ACHN (cell line): ENCODE measurements at regions not wholly inside any gene's neighbourhood (a gene's known extent, or its start where the extent isn't known, plus 50 kb on each side); places are given as distances from the start of the nearest gene placed in this dataset.

Source experiments
- DNase-seq: peaks from one replicate; pipeline ENCODE4 v3.0.0-alpha.2; 2015
- in situ Hi-C: cut with HindIII; loops from 2 replicates; pipeline ENCODE4 v1.10.0; 2017; ENCODE audit warnings: low sequenced_read_pairs, low pct_ligation_motif_present, low pct_unique_long_range_greater_than_20kb

- in situ Hi-C loops = no loop called here
Measured at GRCh38 chr2:79453918-79454317, 58.9 kb upstream of the CTNNA2 start.

GRCh38 chr2:79452651-79453050, 60.2 kb upstream of the CTNNA2 start:
- in situ Hi-C loops = no loop called here
- no peak for DNase-seq

More at GRCh38 chr2:79453918-79454317, 58.9 kb upstream of the CTNNA2 start:
- DNase-seq = peak; percentile 36

- in situ Hi-C loops = no loop called here
- DNase-seq = no peak
Measured at GRCh38 chr2:79447463-79447862, 65.4 kb upstream of the CTNNA2 start.

- in situ Hi-C loops = no loop called here
- DNase-seq = no peak
Measured at GRCh38 chr2:79446313-79446712, 66.5 kb upstream of the CTNNA2 start.

DNA sequence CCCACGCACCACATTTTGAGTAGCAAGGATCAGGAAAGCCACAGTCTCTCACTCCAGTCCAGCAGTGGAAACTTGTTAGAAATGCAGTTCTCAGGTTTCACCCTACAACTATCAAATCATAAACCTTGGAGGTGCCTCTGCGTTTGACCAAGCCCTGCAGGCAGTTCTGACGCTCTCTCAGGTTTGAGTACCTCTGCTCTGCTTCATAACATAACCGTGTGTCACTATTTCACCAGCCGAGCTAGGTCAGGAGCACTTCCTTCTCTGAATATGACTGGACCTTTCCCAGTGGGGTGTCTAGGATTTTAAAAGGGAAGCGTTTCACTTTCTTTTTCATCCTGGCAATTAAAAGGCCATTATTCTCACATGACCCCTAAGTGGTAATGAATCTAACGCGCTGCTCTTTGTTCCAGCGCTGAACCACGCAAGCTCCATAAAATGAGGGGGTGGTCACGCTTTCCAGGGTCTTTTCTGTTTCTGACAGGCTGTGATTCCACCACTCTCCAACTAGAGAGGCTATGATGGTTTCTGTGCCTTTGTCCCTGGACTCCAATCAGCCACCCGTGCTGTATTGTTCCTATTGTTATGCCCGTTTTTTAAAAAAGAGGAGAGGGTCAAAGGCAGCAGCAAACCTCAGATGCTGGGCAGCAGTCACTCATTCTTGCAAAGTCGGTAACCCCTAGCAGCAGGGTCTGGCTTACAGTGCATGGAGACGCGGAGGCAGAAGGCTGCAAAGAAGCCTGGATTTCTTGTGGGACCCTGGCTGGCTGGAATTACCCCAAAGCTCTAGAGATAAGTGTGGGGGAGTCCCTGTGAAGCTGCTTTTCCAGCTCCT, 75.2 kb upstream of the CTNNA2 start:
- in situ Hi-C loops = no loop called here
- no peak for DNase-seq

GRCh38 chr2:79434362-79434761, 78.5 kb upstream of the CTNNA2 start:
- no peak for DNase-seq
- in situ Hi-C loops = no loop called here

GRCh38 chr2:79432731-79433146, 80.1 kb upstream of the CTNNA2 start:
- in situ Hi-C loops = no loop called here
- no peak for DNase-seq

GRCh38 chr2:79428745-79429144, 84.1 kb upstream of the CTNNA2 start:
- in situ Hi-C loops = no loop called here
- DNase-seq = no peak

DNA sequence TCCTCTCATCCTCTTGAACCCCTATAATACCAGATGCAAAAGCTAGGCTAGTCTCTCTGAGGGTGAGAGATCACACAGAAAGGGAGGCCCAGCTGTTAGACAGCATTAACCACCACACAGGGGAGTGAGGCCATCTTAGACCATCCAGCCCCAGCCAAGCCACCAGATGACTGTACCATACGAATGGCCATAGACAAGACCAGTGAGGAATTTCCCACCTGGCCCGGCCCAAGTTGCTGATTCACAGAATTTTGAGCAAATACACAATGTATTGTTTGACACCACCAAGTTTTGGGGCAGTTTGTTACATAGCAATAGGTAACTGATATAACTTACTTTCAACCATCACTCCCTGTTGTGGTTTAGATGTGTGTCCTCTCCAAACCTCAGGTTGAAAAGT, 98.2 kb upstream of the CTNNA2 start:
- in situ Hi-C loops = no loop called here
- no peak for DNase-seq

DNA sequence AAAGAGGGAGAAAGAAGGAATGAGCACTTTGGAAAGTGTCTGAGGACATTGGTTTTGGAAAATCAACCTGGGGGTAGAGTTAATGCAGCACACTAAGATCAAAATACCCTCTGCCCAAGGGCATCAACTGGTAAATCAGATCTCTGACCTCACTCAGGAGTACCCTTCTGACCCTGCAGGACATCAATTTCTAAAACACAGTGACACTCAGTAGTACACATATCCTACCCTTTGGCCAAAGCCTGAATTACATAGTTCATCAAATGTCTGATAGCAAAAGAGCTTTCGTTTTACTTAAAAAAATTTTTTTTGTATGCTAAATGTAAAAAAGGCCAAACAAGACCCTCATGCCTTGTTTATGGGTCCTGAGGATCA, 118.4 kb upstream of the CTNNA2 start:
- in situ Hi-C loops = no loop called here
- DNase-seq = no peak

- no peak for DNase-seq
- in situ Hi-C loops = no loop called here
Measured at GRCh38 chr2:79393806-79394484, 118.9 kb upstream of the CTNNA2 start.

GRCh38 chr2:79393107-79393685, 119.7 kb upstream of the CTNNA2 start:
- in situ Hi-C loops = no loop called here

DNA sequence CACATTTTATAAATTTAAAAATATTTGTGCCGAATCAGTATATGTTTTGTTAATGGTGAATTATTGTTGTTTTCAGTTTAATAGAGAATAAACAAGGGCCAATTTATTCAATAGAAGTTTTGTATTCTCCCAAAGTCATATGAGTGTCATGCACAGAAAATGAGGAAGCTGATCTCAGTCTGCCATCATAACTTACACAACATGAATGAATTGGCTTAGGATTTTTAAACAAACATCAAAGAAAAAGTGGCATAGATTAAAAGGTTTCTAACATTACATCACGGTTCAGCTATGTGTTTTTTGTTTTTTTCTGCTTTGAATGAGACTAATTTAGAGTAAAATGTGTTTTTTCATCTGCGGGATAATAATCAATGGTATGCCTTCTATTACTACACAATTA, 123.4 kb upstream of the CTNNA2 start:
- DNase-seq = no peak
- in situ Hi-C loops = no loop called here

More at GRCh38 chr2:79393107-79393685, 119.7 kb upstream of the CTNNA2 start:
- DNase-seq = no peak

GRCh38 chr2:79388024-79388423, 124.8 kb upstream of the CTNNA2 start:
- no peak for DNase-seq
- in situ Hi-C loops = no loop called here

DNA sequence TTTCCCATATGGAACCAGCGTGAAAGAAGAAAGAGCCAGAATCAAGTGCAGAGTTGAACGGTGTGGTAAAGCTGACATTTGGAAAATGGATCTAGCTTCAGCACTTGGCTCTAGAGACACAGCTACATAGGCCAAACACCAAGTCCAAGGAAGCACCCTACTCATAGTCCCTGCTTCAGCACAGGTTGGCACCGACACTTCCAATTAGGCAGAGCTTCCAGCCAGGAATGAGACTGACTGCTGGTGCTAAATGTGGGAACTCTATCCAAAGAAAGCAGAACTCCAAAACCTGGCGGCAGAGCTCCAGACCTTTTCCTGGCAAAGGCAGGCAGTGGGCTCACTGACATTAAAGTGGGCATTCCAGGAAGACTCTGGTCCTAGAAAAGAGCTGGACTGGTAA, 125.4 kb upstream of the CTNNA2 start:
- DNase-seq = no peak
- in situ Hi-C loops = no loop called here

DNA sequence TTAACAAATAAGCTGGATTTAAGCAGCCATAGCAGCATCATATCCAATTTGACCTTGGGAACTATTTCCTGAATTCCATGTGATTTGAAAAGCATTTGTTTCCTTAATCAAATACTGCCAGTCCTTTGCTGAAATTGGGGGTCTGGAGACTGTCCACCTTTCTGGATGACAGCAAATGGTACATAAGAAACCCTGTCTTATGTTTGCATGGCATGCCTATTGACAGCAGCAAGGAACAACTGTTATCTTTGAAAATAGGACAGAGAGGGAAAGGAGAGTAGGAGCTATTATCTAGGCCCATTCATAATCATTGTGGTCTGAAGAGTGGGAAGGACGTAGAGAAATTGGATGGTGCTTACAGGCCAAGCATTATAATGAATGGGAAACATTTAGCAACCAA, 129.2 kb upstream of the CTNNA2 start:
- in situ Hi-C loops = no loop called here
- DNase-seq = no peak

GRCh38 chr2:79375817-79376216, 137.0 kb upstream of the CTNNA2 start:
- in situ Hi-C loops = no loop called here
- no peak for DNase-seq

- in situ Hi-C loops = no loop called here
Measured at GRCh38 chr2:79373358-79374130, 139.3 kb upstream of the CTNNA2 start.

GRCh38 chr2:79370976-79371538, 141.8 kb upstream of the CTNNA2 start:
- DNase-seq = no peak

More at GRCh38 chr2:79373358-79374130, 139.3 kb upstream of the CTNNA2 start:
- DNase-seq = no peak

More at GRCh38 chr2:79370976-79371538, 141.8 kb upstream of the CTNNA2 start:
- in situ Hi-C loops = no loop called here
